ENCODE measurements at regions not wholly inside any gene's neighbourhood (a gene's known extent, or its start where the extent isn't known, plus 50 kb on each side); places are given as distances from the start of the nearest gene placed in this dataset.

DNA sequence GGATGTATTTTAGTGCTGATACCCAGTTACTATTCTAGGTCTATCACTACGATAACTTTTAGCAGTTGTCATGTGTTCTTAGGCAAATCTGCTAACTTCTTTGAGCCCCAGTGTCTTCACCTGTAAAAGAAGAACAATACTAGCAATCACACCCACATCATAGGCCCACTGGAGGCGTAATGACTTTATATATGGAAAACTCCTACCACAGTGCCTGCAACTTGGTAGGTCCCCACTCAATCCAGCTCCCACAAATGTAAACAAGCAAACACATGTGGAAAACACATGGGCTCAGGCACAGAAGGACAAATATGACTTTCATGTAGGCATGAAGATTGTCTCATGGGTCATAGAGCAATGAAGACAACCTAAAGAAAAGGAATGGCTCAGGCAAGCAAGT lies 115.8 kb downstream of the TBX19 start:
- Histone ChIP-seq H2AFZ (ENCODE audit: low read depth, low read length, severe bottlenecking) (no peak overlapping the region), H3K9me2 (replicated peaks; ENCODE audit: insufficient read depth, low read length) (no peaks in the 10 kb centered on the region), H3K27ac (ENCODE audit: low read depth, low read length) (no peak overlapping the region), H3K9me3 (ENCODE audit: insufficient read depth, low read length) (no peaks in the 10 kb centered on the region), H3K4me2 (ENCODE audit: low read depth, low read length, poor library complexity, severe bottlenecking) (no peak overlapping the region), H4K20me1 (ENCODE audit: low read depth, low read length) (no peaks in the 10 kb centered on the region), H3K9ac (ENCODE audit: low read length) (no peak overlapping the region), H3K27me3 (ENCODE audit: low read length) (no peaks in the 10 kb centered on the region), H3K79me2 (ENCODE audit: insufficient read depth, low read length) (no peaks in the 10 kb centered on the region), H3K4me3 (ENCODE audit: insufficient read depth, low read length, poor library complexity, severe bottlenecking) (no peak overlapping the region), H3F3A (ENCODE audit: insufficient read depth) (no peaks in the 10 kb centered on the region), H3K36me3 (ENCODE audit: low read length) (no peaks in the 10 kb centered on the region)
- TF ChIP-seq, protein P1, sequence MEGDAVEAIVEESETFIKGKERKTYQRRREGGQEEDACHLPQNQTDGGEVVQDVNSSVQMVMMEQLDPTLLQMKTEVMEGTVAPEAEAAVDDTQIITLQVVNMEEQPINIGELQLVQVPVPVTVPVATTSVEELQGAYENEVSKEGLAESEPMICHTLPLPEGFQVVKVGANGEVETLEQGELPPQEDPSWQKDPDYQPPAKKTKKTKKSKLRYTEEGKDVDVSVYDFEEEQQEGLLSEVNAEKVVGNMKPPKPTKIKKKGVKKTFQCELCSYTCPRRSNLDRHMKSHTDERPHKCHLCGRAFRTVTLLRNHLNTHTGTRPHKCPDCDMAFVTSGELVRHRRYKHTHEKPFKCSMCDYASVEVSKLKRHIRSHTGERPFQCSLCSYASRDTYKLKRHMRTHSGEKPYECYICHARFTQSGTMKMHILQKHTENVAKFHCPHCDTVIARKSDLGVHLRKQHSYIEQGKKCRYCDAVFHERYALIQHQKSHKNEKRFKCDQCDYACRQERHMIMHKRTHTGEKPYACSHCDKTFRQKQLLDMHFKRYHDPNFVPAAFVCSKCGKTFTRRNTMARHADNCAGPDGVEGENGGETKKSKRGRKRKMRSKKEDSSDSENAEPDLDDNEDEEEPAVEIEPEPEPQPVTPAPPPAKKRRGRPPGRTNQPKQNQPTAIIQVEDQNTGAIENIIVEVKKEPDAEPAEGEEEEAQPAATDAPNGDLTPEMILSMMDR (IDR thresholded peaks at IDR 0.05; ENCODE audit: insufficient read depth, low read length, poor library complexity, severe bottlenecking), result no peak
- TF ChIP-seq EZH2phosphoT487 (conservative IDR thresholded peaks at IDR 0.05; ENCODE audit: low read length), result no peak

DNA sequence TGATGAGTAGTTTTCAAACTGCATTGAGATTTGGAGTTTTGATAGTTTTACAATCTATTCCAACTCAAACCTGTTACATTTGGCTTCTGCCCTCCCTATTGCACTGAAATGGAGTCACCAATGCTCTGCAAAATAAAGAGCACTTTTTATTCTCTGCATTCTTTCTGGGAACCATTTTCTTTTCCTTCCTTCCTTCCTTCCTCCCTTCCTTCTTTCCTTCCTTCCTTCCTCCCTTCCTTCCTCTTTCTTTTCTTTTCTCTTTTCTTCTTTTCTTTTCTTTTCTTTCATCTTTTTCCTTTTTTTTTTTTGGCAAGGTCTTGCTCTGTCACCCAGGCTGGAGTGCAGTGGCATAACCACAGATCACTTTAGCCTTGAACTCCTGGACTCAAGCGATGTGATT lies 114.2 kb downstream of the TBX19 start:
- TF ChIP-seq, protein P1 (IDR thresholded peaks at IDR 0.05; ENCODE audit: insufficient read depth, low read length, poor library complexity, severe bottlenecking), result no peak
- TF ChIP-seq EZH2phosphoT487 (conservative IDR thresholded peaks at IDR 0.05; ENCODE audit: low read length), result no peak
- Histone ChIP-seq H2AFZ (ENCODE audit: low read depth, low read length, severe bottlenecking) (no peak overlapping the region), H3K27me3 (ENCODE audit: low read length) (no peaks in the 10 kb centered on the region), H4K20me1 (ENCODE audit: low read depth, low read length) (no peaks in the 10 kb centered on the region), H3K9me3 (ENCODE audit: insufficient read depth, low read length) (no peaks in the 10 kb centered on the region), H3K4me3 (ENCODE audit: insufficient read depth, low read length, poor library complexity, severe bottlenecking) (no peak overlapping the region), H3K27ac (ENCODE audit: low read depth, low read length) (no peak overlapping the region), H3F3A (ENCODE audit: insufficient read depth) (no peaks in the 10 kb centered on the region), H3K9ac (ENCODE audit: low read length) (no peak overlapping the region), H3K9me2 (replicated peaks; ENCODE audit: insufficient read depth, low read length) (no peaks in the 10 kb centered on the region), H3K36me3 (ENCODE audit: low read length) (no peaks in the 10 kb centered on the region), H3K4me2 (ENCODE audit: low read depth, low read length, poor library complexity, severe bottlenecking) (no peak overlapping the region), H3K79me2 (ENCODE audit: insufficient read depth, low read length) (no peaks in the 10 kb centered on the region)

DNA sequence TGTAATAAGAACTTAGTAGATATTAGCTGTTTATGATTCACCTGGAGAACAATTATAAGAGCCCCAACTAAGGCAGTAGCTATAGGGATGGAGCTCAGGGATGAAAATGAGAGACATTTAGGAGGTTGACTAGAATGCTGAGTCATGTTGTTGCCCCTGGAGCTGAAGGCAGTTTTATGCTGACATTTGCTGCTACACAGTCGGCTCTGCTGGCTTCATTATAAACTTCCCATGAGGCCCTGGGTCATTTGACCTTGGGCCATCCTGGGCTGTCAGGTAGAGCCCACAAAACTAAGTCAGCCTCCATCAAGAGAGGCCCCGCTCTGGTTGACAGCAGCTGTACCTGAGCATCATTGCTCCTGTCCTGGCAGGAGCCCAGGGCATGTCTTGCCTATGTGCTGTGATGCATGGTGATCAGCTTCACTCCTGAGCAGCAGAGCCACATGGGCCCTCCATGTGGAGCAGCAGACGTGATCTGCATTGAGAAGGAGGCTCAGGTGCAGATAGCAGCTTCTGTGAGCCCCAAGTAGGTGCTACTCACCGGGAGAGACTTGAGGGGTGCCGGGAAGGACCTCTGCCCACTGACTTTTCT lies 112.4 kb downstream of the TBX19 start:
- Histone ChIP-seq H3K27me3 (ENCODE audit: low read length) (no peaks in the 10 kb centered on the region), H4K20me1 (ENCODE audit: low read depth, low read length) (no peaks in the 10 kb centered on the region), H3K9me3 (ENCODE audit: insufficient read depth, low read length) (no peaks in the 10 kb centered on the region), H3K9me2 (replicated peaks; ENCODE audit: insufficient read depth, low read length) (no peaks in the 10 kb centered on the region), H3K36me3 (ENCODE audit: low read length) (no peaks in the 10 kb centered on the region), H3K9ac (ENCODE audit: low read length) (no peak overlapping the region), H3K27ac (ENCODE audit: low read depth, low read length) (no peak overlapping the region), H3F3A (ENCODE audit: insufficient read depth) (no peaks in the 10 kb centered on the region), H2AFZ (ENCODE audit: low read depth, low read length, severe bottlenecking) (no peak overlapping the region), H3K79me2 (ENCODE audit: insufficient read depth, low read length) (no peaks in the 10 kb centered on the region), H3K4me2 (ENCODE audit: low read depth, low read length, poor library complexity, severe bottlenecking) (no peak overlapping the region), H3K4me3 (ENCODE audit: insufficient read depth, low read length, poor library complexity, severe bottlenecking) (no peak overlapping the region)
- TF ChIP-seq, protein P1 (IDR thresholded peaks at IDR 0.05; ENCODE audit: insufficient read depth, low read length, poor library complexity, severe bottlenecking), result no peak
- no peak for TF ChIP-seq EZH2phosphoT487 (conservative IDR thresholded peaks at IDR 0.05; ENCODE audit: low read length)

All from SU-DHL-6 (cell line).